ENCODE measurements at regions not wholly inside any gene's neighbourhood (a gene's known extent, or its start where the extent isn't known, plus 50 kb on each side); places are given as distances from the start of the nearest gene placed in this dataset.

DNA sequence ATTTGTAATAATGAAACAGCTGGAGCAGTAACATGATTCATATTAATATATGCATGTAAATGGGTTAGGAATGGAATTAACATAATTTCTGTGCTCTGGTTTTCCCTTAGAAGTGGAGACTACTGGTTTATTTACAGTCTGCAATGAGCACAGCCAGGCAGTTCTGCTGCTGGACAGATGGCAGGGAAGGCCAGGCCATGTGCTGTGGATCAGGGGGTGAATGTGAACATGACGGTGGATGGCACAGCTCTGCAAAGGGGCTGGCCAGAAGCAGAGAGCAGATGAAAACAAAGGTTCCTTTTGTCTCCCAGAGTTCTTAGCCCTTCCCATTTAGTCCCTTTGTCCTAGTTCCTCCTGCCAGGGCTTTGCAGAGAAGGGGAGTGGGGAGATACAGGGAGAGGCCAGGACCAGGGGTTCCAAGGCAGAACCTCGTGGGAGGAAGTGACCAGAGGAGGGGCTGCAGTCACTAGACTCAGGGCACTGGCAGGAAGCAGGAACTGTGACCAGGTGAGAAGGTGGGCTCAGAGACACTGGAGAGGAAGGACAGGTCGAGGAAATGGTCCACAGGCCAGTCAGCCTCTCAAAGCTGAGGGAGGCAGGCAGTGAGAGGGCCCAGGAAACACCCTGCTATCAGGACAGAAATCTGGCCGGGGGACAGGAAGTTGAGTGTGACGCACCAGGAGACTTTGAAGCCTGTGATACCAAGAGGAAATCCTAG is 112.9 kb upstream of the ATP8B1 start:
- no peaks in the 10 kb centered on the region for H3K9me3 ChIP-seq (ENCODE audit: control insufficient read depth, low read length)
- H3K4me1 ChIP-seq (ENCODE audit: control insufficient read depth, insufficient read depth, low read length) = no peaks in the 10 kb centered on the region
- no peaks in the 10 kb centered on the region for H3K27me3 ChIP-seq (ENCODE audit: control insufficient read depth, insufficient read depth)
- intact Hi-C loops (cut with DNase I) = no loop called here
- H3K27ac ChIP-seq (ENCODE audit: low read length) = no peak overlapping the region
- H3K4me3 ChIP-seq (ENCODE audit: low read length) = no peak overlapping the region
- WGBS = 43% methylated on average over 5 of the region's 5 CpGs
- DNase-seq (peak in 1 of 3 donors; percentile 16), ATAC-seq (peak; percentile 43 to 64)

DNA sequence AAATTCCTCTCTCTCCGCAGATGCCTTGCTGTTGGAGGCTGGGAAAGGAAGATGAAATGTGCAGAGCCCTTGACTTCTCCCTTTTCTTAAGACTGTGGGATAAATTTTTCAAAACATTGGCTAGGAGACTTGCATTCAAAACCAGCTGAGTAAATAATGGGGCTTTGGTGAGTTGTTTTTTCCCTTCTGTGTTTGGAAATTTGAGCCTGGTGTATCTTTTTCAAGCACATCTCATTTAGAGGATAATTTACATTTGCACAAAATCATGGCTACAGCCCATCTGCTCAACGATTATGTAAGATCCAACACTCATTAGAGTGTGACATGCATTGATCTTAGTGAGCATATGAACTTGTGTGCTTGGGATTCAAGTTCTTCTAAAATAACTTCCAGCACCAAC is 112.1 kb upstream of the ATP8B1 start:
- no peak overlapping the region for H3K27ac ChIP-seq (ENCODE audit: low read length)
- WGBS = 76% methylated on average over 2 of the region's 2 CpGs
- H3K4me3 ChIP-seq (ENCODE audit: low read length) = no peak overlapping the region
- no peaks in the 10 kb centered on the region for H3K9me3 ChIP-seq (ENCODE audit: control insufficient read depth, low read length)
- ATAC-seq = no peak
- H3K4me1 ChIP-seq (ENCODE audit: control insufficient read depth, insufficient read depth, low read length) = no peaks in the 10 kb centered on the region
- no peak for DNase-seq
- no peaks in the 10 kb centered on the region for H3K27me3 ChIP-seq (ENCODE audit: control insufficient read depth, insufficient read depth)
- intact Hi-C loops (cut with DNase I) = no loop called here

DNA sequence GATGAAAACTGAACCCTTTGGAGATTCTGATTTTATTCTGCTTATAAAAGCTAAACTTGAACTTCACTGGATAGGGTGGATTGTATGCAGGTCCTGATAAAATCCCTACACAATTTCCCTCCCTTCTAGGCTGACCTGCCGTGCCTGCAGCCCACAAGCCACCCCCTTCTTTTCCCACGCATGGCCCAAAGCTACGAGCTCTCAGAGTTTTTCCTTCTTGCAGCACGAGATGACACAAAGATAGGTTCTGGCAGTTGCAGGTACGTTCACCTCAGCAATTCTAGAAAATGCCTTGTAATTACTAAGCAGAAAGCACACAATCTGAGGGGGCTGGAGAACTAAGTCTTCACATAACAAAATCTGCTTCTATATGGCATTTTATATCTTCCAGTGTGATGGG is 110.6 kb upstream of the ATP8B1 start:
- intact Hi-C loops (cut with DNase I) = no loop called here
- Histone ChIP-seq H3K4me1 (ENCODE audit: control insufficient read depth, insufficient read depth, low read length) (no peaks in the 10 kb centered on the region), H3K27ac (ENCODE audit: low read length) (no peak overlapping the region), H3K27me3 (ENCODE audit: control insufficient read depth, insufficient read depth) (no peaks in the 10 kb centered on the region), H3K4me3 (ENCODE audit: low read length) (no peak overlapping the region), H3K9me3 (ENCODE audit: control insufficient read depth, low read length) (no peaks in the 10 kb centered on the region)
- ATAC-seq (no peak), DNase-seq (no peak)
- WGBS = 83% methylated on average over 5 of the region's 5 CpGs

DNA sequence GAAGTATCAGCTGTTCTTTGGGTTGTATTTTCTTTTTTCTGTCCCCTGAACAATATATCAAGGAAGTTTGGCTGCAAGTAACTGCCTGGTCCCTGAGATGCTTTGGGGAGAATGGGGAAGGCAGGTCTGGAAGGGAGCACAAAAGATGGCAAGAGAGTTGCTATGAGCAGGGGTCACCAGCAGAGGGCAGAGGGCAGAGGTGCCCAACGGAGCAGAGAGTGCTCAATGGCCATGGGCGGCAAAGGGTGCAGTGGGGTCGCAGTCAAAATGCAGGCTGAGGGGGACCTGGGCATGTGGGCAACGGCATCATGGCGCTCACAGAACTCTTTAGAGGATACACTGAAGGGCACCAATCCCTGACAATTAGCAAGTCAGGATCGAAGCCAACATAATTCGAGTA is 107.7 kb upstream of the ATP8B1 start:
- DNase-seq (no peak), ATAC-seq (no peak)
- Histone ChIP-seq H3K27me3 (ENCODE audit: control insufficient read depth, insufficient read depth) (no peaks in the 10 kb centered on the region), H3K4me1 (ENCODE audit: control insufficient read depth, insufficient read depth, low read length) (no peaks in the 10 kb centered on the region), H3K27ac (ENCODE audit: low read length) (no peak overlapping the region), H3K9me3 (ENCODE audit: control insufficient read depth, low read length) (no peaks in the 10 kb centered on the region), H3K4me3 (ENCODE audit: low read length) (no peak overlapping the region)
- intact Hi-C loops (cut with DNase I) = no loop called here
- WGBS = 85% methylated on average over 7 of the region's 7 CpGs

DNA sequence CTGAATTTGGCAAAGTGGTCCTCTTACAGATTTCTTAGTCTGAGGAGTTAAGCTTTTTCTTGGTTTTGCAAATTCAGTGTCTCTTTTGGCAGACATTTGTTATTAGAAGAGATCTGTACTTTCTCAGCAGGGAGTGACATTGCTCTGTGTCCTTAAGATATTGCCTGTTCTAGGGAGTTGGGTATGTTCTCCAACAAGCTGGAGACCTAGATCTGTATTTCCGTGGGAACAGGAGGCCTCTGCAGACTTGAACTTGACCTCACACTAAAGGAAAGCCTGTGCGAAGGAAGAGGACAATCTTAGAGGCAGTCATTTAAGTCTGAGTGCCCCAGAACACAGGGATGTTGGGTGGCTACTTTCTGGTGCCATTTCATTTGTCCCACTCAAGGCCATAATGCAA is 107.0 kb upstream of the ATP8B1 start:
- ATAC-seq (peak; percentile 77 to 81), DNase-seq (no peak)
- Histone ChIP-seq H3K9me3 (ENCODE audit: control insufficient read depth, low read length) (no peaks in the 10 kb centered on the region), H3K4me1 (ENCODE audit: control insufficient read depth, insufficient read depth, low read length) (no peaks in the 10 kb centered on the region), H3K4me3 (ENCODE audit: low read length) (no peak overlapping the region), H3K27me3 (ENCODE audit: control insufficient read depth, insufficient read depth) (no peaks in the 10 kb centered on the region), H3K27ac (ENCODE audit: low read length) (no peak overlapping the region)
- 68% methylated on average over 2 of the region's 2 CpGs for WGBS
- intact Hi-C loops (cut with DNase I) = no loop called here

GRCh38 chr18:57909620-57910019 is 106.5 kb upstream of the ATP8B1 start:
- Histone ChIP-seq H3K9me3 (ENCODE audit: control insufficient read depth, low read length) (no peaks in the 10 kb centered on the region), H3K4me1 (ENCODE audit: control insufficient read depth, insufficient read depth, low read length) (no peaks in the 10 kb centered on the region), H3K4me3 (ENCODE audit: low read length) (no peak overlapping the region), H3K27me3 (ENCODE audit: control insufficient read depth, insufficient read depth) (no peaks in the 10 kb centered on the region), H3K27ac (ENCODE audit: low read length) (no peak overlapping the region)
- intact Hi-C loops (cut with DNase I) = no loop called here
- ATAC-seq (peak; percentile 74 to 94), DNase-seq (peak in 2 of 3 donors; percentile 25 to 58)
- 70% methylated on average over 7 of the region's 7 CpGs for WGBS

GRCh38 chr18:57908092-57908491 is 105.0 kb upstream of the ATP8B1 start:
- no peaks in the 10 kb centered on the region for H3K4me1 ChIP-seq (ENCODE audit: control insufficient read depth, insufficient read depth, low read length)

GRCh38 chr18:57907550-57907949 is 104.4 kb upstream of the ATP8B1 start:
- Histone ChIP-seq H3K27ac (ENCODE audit: low read length) (no peak overlapping the region), H3K9me3 (ENCODE audit: control insufficient read depth, low read length) (no peaks in the 10 kb centered on the region), H3K4me3 (ENCODE audit: low read length) (no peak overlapping the region), H3K27me3 (ENCODE audit: control insufficient read depth, insufficient read depth) (no peaks in the 10 kb centered on the region), H3K4me1 (ENCODE audit: control insufficient read depth, insufficient read depth, low read length) (no peaks in the 10 kb centered on the region)
- intact Hi-C loops (cut with DNase I) = no loop called here
- no peak for DNase-seq
- 72% methylated on average over 4 of the region's 4 CpGs for WGBS
- no peak for ATAC-seq

More at GRCh38 chr18:57908092-57908491, 105.0 kb upstream of the ATP8B1 start:
- H3K9me3 ChIP-seq (ENCODE audit: control insufficient read depth, low read length) = no peaks in the 10 kb centered on the region
- H3K4me3 ChIP-seq (ENCODE audit: low read length) = no peak overlapping the region
- ATAC-seq (peak in 1 of 2 donors; percentile 52), DNase-seq (no peak)
- 47% methylated on average over 1 of the region's 1 CpG for WGBS
- no peak overlapping the region for H3K27ac ChIP-seq (ENCODE audit: low read length)
- intact Hi-C loops (cut with DNase I) = no loop called here
- no peaks in the 10 kb centered on the region for H3K27me3 ChIP-seq (ENCODE audit: control insufficient read depth, insufficient read depth)

DNA sequence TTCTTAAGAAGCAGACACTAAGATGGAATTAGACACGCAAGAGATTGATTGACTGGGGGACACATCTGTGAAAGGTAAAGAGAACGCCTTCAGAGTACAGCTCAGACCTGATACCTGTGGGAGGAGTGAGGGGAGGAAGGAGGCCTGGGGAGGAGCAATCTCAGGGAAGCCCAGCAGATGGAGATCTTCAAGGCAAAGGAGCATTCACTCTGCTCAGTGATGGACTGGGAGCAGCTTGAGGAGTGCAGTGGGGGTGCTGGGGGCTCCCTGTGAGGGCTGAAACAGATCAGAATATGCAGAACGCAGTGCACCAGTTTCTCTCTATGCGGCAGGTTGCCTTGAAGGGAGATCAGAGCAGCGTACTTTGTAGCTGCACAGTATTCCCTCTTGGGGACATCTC is 103.7 kb upstream of the ATP8B1 start:
- Histone ChIP-seq H3K4me1 (ENCODE audit: control insufficient read depth, insufficient read depth, low read length) (no peaks in the 10 kb centered on the region), H3K4me3 (ENCODE audit: low read length) (no peak overlapping the region), H3K9me3 (ENCODE audit: control insufficient read depth, low read length) (no peaks in the 10 kb centered on the region), H3K27me3 (ENCODE audit: control insufficient read depth, insufficient read depth) (no peaks in the 10 kb centered on the region), H3K27ac (ENCODE audit: low read length) (no peak overlapping the region)
- no peak for ATAC-seq
- 87% methylated on average over 5 of the region's 5 CpGs for WGBS
- no peak for DNase-seq
- intact Hi-C loops (cut with DNase I) = no loop called here

DNA sequence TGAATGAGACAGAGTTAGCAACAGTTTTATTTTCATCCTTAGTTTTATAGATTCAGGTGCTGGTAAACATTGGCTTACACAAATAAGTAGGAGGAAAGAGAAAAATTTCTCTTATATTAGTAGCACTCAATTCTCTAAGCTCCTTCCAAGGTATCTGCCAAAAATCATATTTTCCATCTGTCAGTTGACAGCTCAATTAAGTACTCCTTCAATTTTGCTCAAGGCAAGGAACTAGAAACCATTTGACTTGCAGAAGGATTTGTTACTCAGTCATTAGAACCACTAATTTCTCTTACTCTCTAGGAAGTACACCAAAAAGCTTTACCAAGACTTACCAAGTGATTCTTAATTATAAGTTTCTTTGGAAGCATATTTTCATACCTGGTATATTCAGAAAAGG is 101.4 kb upstream of the ATP8B1 start:
- intact Hi-C loops (cut with DNase I) = no loop called here
- Histone ChIP-seq H3K27ac (ENCODE audit: low read length) (no peak overlapping the region), H3K9me3 (ENCODE audit: control insufficient read depth, low read length) (no peaks in the 10 kb centered on the region), H3K27me3 (ENCODE audit: control insufficient read depth, insufficient read depth) (no peaks in the 10 kb centered on the region), H3K4me3 (ENCODE audit: low read length) (no peak overlapping the region), H3K4me1 (ENCODE audit: control insufficient read depth, insufficient read depth, low read length) (no peaks in the 10 kb centered on the region)
- ATAC-seq (no peak), DNase-seq (no peak)

- WGBS = 92% methylated on average over 1 of the region's 1 CpG
- intact Hi-C loops (cut with DNase I) = no loop called here
- no peaks in the 10 kb centered on the region for H3K4me1 ChIP-seq (ENCODE audit: control insufficient read depth, insufficient read depth, low read length)
Observed at GRCh38 chr18:57902721-57903120, 99.6 kb upstream of the ATP8B1 start.

More at GRCh38 chr18:57902721-57903120, 99.6 kb upstream of the ATP8B1 start:
- Histone ChIP-seq H3K4me3 (ENCODE audit: low read length) (no peak overlapping the region), H3K27me3 (ENCODE audit: control insufficient read depth, insufficient read depth) (no peaks in the 10 kb centered on the region), H3K27ac (ENCODE audit: low read length) (no peak overlapping the region), H3K9me3 (ENCODE audit: control insufficient read depth, low read length) (no peaks in the 10 kb centered on the region)
- ATAC-seq (no peak), DNase-seq (no peak)
